ENCODE measurements at regions not wholly inside any gene's neighbourhood (a gene's known extent, or its start where the extent isn't known, plus 50 kb on each side); places are given as distances from the start of the nearest gene placed in this dataset.

GRCh38 chr3:3559786-3560185 is 239.4 kb upstream of the LRRN1 start:
- TF ChIP-seq CTCF (conservative IDR thresholded peaks at IDR 0.05) (no peak), ZFX (IDR thresholded peaks at IDR 0.05) (no peak)

Measured in C4-2B (cell line).